Kidney epithelial cell (primary cell): ENCODE measurements at regions not wholly inside any gene's neighbourhood (a gene's known extent, or its start where the extent isn't known, plus 50 kb on each side); places are given as distances from the start of the nearest gene placed in this dataset.

ENCODE experiments used
- DNase-seq: peaks from one replicate; pipeline ENCODE4 v3.0.0-alpha.2; 2010; ENCODE audit warnings: low read depth
- H3K27me3 ChIP-seq: 2 replicates; pipeline ENCODE4 v1.6.0; 2011; ENCODE audit warnings: low read length; ENCODE audit not compliant: control insufficient read depth, insufficient read depth
- H3K36me3 ChIP-seq: 2 replicates; pipeline ENCODE4 v1.5.1; 2011; ENCODE audit warnings: low read length; ENCODE audit not compliant: control insufficient read depth, insufficient read depth
- H3K4me3 ChIP-seq: 2 replicates; pipeline ENCODE4 v1.5.1; 2011; ENCODE audit warnings: low read depth, mild to moderate bottlenecking, control low read depth, low read length
- TF ChIP-seq, protein P1 (sequence below): IDR thresholded peaks from 2 replicates; pipeline ENCODE4 v1.5.1; 2011; ENCODE audit warnings: mild to moderate bottlenecking, moderate library complexity, low read length, control low read depth, inconsistent platforms; ENCODE audit not compliant: insufficient read depth, poor library complexity, severe bottlenecking

DNA sequence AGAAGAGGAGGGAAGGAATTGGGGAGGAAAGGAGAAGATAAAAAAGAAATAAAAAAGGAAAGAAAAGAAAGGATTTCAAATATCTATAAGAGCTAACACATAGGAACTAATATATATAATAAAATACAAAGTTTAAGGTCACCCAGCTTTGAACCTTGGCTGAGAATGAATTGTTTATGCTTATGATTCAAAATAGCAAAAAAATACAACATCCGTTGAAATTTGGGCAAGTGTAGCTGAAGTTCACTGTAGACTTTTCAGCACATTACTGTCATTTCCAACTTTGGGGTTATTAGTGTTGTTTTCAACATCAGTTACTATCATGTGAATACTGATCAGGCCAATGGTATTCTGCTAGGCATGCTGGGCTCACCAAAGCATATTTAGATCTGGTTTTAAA, 395.2 kb upstream of the INTU start:
- TF ChIP-seq, protein P1, sequence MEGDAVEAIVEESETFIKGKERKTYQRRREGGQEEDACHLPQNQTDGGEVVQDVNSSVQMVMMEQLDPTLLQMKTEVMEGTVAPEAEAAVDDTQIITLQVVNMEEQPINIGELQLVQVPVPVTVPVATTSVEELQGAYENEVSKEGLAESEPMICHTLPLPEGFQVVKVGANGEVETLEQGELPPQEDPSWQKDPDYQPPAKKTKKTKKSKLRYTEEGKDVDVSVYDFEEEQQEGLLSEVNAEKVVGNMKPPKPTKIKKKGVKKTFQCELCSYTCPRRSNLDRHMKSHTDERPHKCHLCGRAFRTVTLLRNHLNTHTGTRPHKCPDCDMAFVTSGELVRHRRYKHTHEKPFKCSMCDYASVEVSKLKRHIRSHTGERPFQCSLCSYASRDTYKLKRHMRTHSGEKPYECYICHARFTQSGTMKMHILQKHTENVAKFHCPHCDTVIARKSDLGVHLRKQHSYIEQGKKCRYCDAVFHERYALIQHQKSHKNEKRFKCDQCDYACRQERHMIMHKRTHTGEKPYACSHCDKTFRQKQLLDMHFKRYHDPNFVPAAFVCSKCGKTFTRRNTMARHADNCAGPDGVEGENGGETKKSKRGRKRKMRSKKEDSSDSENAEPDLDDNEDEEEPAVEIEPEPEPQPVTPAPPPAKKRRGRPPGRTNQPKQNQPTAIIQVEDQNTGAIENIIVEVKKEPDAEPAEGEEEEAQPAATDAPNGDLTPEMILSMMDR: no peak
- Histone ChIP-seq H3K36me3 (no peaks in the 10 kb centered on the region), H3K4me3 (no peak overlapping the region), H3K27me3 (no peaks in the 10 kb centered on the region)
- no peak for DNase-seq

DNA sequence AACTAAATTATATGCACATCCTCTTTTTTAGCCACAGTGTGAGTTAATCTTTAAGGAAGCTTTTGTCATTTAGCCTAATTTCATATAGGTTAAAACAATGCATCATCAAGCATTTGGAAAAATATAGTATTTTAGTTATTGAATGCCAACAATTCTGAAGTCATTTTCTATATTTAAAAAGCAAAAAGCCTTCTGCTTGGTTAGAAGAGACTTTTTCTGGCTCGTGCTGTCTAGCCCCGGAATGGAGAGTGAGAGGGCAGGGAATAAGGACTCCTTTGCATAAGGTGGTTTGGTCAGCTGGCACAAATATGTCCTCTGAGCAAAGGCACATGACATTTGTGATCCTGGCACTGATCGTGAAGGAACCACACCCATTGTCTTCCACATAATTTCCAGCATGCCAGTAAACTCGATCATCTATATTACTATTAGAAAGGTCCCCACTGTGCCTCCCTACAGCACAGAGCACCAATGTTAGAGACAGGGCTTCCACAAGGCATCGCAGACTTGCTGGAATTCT, 393.7 kb upstream of the INTU start:
- Histone ChIP-seq H3K4me3 (no peak overlapping the region), H3K36me3 (no peaks in the 10 kb centered on the region), H3K27me3 (no peaks in the 10 kb centered on the region)
- TF ChIP-seq, protein P1: no peak
- no peak for DNase-seq

DNA sequence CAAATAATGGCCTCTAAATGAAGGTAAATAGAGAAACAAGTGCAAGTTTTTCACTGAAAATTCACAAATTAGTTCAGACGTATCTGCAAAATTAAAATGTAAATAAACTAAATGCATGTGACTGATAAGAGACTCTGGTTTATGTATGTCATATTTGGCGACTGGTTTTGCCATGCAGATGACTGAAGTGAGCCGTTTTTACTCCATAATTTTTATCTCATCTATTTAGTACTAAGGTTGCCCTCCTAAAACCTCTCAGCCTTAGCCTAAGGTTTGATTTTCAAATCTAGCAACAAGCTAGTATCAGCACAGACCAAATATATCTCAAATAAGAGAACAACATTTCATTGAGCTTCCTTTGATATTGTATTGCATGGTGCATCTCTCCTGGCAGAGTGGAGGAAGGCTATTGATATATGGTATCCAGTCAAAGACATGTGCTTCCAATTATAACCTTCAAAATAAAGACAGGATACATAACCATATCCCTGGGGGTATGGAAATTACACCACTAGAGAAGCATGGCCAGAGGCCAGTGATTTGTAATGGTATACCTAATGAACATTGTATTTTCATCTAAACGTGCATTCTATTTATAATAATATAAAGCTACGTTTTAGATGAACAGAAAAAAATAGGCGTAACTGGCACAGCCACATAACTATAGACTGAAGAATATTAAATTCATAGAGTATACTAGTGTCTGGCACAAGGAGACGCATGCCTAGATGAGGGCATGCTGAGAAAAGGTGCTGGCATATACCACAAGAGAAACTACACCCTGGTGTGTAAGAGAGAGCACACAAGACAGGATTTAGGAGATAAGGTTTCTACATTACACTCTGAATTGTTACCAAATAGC, 392.6 kb upstream of the INTU start:
- H3K36me3 ChIP-seq: no peaks in the 10 kb centered on the region
- DNase-seq: no peak
- TF ChIP-seq, protein P1: no peak

DNA sequence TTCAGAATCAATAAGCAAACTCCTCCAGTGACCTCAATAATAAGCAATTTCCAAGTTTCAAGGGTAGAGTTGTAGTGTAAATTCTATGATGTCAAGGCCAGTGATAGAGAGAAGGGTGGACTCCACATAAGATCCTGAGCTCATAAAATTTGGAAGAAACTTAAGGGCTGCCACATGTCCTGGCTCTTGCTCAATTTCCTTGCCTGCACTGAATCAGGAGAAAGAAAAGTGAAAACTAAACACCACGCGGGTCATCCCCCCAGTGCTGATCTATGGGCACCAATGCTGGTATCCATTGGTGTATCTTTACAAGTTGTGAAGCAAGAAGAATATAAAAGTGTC, 392.0 kb upstream of the INTU start:
- Histone ChIP-seq H3K36me3 (no peaks in the 10 kb centered on the region), H3K27me3 (no peaks in the 10 kb centered on the region), H3K4me3 (no peak overlapping the region)
- no peak for DNase-seq
- TF ChIP-seq, protein P1: no peak

More for the DNA sequence above, 392.6 kb upstream of the INTU start:
- Histone ChIP-seq H3K27me3 (no peaks in the 10 kb centered on the region), H3K4me3 (no peak overlapping the region)

DNA sequence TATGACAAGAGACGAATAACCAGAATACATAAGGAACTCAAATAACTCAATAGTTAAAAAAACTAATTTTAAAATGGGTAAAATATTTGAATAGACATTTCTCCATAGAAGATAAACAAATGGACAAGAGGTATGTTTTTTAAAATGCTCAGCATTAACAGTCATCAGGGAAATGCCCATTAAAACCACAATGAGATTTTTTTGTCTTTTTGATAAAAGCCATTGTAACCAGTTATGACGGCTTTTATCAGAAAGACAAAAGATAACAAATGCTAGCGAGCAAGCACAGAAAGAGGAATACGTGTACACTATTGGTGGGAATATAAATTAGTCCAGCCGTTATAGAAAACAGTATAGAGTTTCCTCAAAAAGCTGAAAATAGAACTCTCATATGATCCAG, 388.2 kb upstream of the INTU start:
- Histone ChIP-seq H3K4me3 (no peak overlapping the region), H3K36me3 (no peaks in the 10 kb centered on the region), H3K27me3 (no peaks in the 10 kb centered on the region)
- no peak for DNase-seq
- TF ChIP-seq, protein P1: no peak
